ENCODE measurements at regions not wholly inside any gene's neighbourhood (a gene's known extent, or its start where the extent isn't known, plus 50 kb on each side); places are given as distances from the start of the nearest gene placed in this dataset.

GRCh38 chr5:57804007-57804444, 321.4 kb upstream of the ACTBL2 start:
- no peak for DNase-seq (ENCODE audit: low spot score)

GRCh38 chr5:57802131-57802530, 319.5 kb upstream of the ACTBL2 start:
- DNase-seq (ENCODE audit: low spot score), result no peak

GRCh38 chr5:57795203-57795602, 312.6 kb upstream of the ACTBL2 start:
- DNase-seq (ENCODE audit: low spot score), result no peak

GRCh38 chr5:57791875-57792274, 309.3 kb upstream of the ACTBL2 start:
- DNase-seq (ENCODE audit: low spot score), result no peak

GRCh38 chr5:57785946-57786345, 303.3 kb upstream of the ACTBL2 start:
- DNase-seq (ENCODE audit: low spot score), result no peak

- no peak for DNase-seq (ENCODE audit: low spot score)
Observed at GRCh38 chr5:57784121-57784520, 301.5 kb upstream of the ACTBL2 start.

- no peak for DNase-seq (ENCODE audit: low spot score)
Observed at GRCh38 chr5:57783693-57784092, 301.1 kb upstream of the ACTBL2 start.

GRCh38 chr5:57780961-57781325, 298.3 kb upstream of the ACTBL2 start:
- no peak for DNase-seq (ENCODE audit: low spot score)

- no peak for DNase-seq (ENCODE audit: low spot score)
Observed at GRCh38 chr5:57780306-57780960, 297.8 kb upstream of the ACTBL2 start.

- DNase-seq (ENCODE audit: low spot score), result peak; percentile 34
Observed at GRCh38 chr5:57779383-57780223, 297.0 kb upstream of the ACTBL2 start.

- DNase-seq (ENCODE audit: low spot score), result no peak
Observed at GRCh38 chr5:57778501-57779091, 296.0 kb upstream of the ACTBL2 start.

- DNase-seq (ENCODE audit: low spot score), result no peak
Observed at GRCh38 chr5:57777174-57777581, 294.6 kb upstream of the ACTBL2 start.

- no peak for DNase-seq (ENCODE audit: low spot score)
Observed at GRCh38 chr5:57776035-57776434, 293.4 kb upstream of the ACTBL2 start.

- no peak for DNase-seq (ENCODE audit: low spot score)
Observed at GRCh38 chr5:57774439-57774838, 291.8 kb upstream of the ACTBL2 start.

- no peak for DNase-seq (ENCODE audit: low spot score)
Observed at GRCh38 chr5:57772512-57772911, 289.9 kb upstream of the ACTBL2 start.

- no peak for DNase-seq (ENCODE audit: low spot score)
Observed at GRCh38 chr5:57770039-57770438, 287.4 kb upstream of the ACTBL2 start.

GRCh38 chr5:57768745-57769144, 286.1 kb upstream of the ACTBL2 start:
- DNase-seq (ENCODE audit: low spot score), result no peak

GRCh38 chr5:57764479-57765089, 282.0 kb upstream of the ACTBL2 start:
- DNase-seq (ENCODE audit: low spot score), result no peak

- no peak for DNase-seq (ENCODE audit: low spot score)
Observed at GRCh38 chr5:57761513-57761912, 278.9 kb upstream of the ACTBL2 start.

- DNase-seq (ENCODE audit: low spot score), result no peak
Observed at GRCh38 chr5:57754616-57755015, 272.0 kb upstream of the ACTBL2 start.

- DNase-seq (ENCODE audit: low spot score), result no peak
Observed at GRCh38 chr5:57753446-57753845, 270.8 kb upstream of the ACTBL2 start.

GRCh38 chr5:57751710-57752109, 269.1 kb upstream of the ACTBL2 start:
- DNase-seq (ENCODE audit: low spot score), result no peak

GRCh38 chr5:57750891-57751290, 268.3 kb upstream of the ACTBL2 start:
- no peak for DNase-seq (ENCODE audit: low spot score)
